ENCODE measurements at regions not wholly inside any gene's neighbourhood (a gene's known extent, or its start where the extent isn't known, plus 50 kb on each side); places are given as distances from the start of the nearest gene placed in this dataset.

GRCh38 chr4:72948080-72948479, 121.4 kb downstream of the COX18 start:
- TF ChIP-seq CTCF (IDR thresholded peaks at IDR 0.05; ENCODE audit: extremely low read depth in 1 of 2, insufficient read depth in 1 of 2, low read depth in 1 of 2, low read length in 2 of 2) (no peak), EZH2 (IDR thresholded peaks at IDR 0.05; ENCODE audit: borderline replicate concordance, low read depth, low read length, severe bottlenecking) (no peak), MYC (IDR thresholded peaks at IDR 0.05; ENCODE audit: low read depth, low read length) (no peak), GATA2 (IDR thresholded peaks at IDR 0.05; ENCODE audit: insufficient read depth, insufficient read length, low read depth, low read length) (no peak)
